Heart left ventricle (tissue), 13 donors: ENCODE measurements at regions not wholly inside any gene's neighbourhood (a gene's known extent, or its start where the extent isn't known, plus 50 kb on each side); places are given as distances from the start of the nearest gene placed in this dataset.

ENCODE experiments used
- POLR2A ChIP-seq, 2 donors: fragments of 450-650 bp; IDR thresholded peaks; one replicate each; pipeline ENCODE4 v1.6.1; 2017; ENCODE audit warnings: antibody characterized with exemption in 2 of 2, mild to moderate bottlenecking in 2 of 2, moderate library complexity in 2 of 2
- TF ChIP-seq, protein P1 (sequence below), 12 donors: fragments of 200-600 bp; sonication (generic) in 4 of 12; IDR thresholded peaks; one replicate each; pipeline versions ENCODE4 v1.5.0 to v1.8.0; 2018 to 2022; ENCODE audit warnings: antibody characterized with exemption in 12 of 12, mild to moderate bottlenecking in 5 of 12
- donor health status: ischemic (EF 13 %, LVEDD 7.1; RV severe dilation, severe dysfunction).
- donor health status: DM: no; HTN: yes; CAD: no.
- donor health status: DM: no; HTN: no; CAD: no.
- donor health status: ischemic (EF 25% LVEDD 6.9; RV normal size, moderate dysfunction).
- donor health status: ischemic (EF 25% LVEDD 5.7; RV mildly dilated, moderate dysfunction).
- donor health status: ischemic (EF 35%, LVEDD 5.7; RV mildly dilated, moderate dysfunction).
- donor health status: nonischemic (EF 11% LVEDD 7.7; RV severe dilation, severe dysfunction).
- donor health status: DM: yes; HTN: yes; CAD: no.
- donor health status: PGD.
- donor health status: ischemic (EF 29% LVEDD 5.4; RV normal size, mild dysfunction).
- donor health status: nonischemic (EF 23%, LVEDD 6.1; RV moderate dilation, normal function).

DNA sequence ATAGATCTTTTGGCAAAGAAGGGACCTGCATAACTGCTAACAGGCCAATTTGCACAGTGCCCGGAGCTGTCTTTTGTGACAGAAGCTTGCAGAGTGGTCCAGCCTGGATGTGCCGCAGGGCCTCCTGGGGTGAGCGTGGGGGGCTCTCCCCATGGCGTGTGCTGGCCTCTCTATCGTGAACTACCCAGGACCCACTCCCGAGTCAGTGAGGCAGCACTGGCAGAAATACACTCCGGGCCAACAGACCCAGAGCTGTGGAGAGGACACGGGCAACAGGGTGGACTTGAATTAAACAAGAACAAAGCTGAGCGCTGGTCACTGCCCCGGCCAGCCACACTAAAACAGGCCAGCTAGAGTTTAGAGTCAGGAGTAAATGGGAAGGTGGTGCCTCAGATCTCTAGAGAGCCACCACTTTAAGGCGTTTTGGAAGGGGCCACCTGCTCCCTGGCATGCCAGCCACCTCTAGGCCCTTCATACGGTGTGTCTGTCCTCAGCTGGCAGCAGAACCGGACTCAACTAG, 152.1 kb downstream of the KLF13 start:
- TF ChIP-seq POLR2A (IDR thresholded peaks at IDR 0.05): no peak
- TF ChIP-seq, protein P1, sequence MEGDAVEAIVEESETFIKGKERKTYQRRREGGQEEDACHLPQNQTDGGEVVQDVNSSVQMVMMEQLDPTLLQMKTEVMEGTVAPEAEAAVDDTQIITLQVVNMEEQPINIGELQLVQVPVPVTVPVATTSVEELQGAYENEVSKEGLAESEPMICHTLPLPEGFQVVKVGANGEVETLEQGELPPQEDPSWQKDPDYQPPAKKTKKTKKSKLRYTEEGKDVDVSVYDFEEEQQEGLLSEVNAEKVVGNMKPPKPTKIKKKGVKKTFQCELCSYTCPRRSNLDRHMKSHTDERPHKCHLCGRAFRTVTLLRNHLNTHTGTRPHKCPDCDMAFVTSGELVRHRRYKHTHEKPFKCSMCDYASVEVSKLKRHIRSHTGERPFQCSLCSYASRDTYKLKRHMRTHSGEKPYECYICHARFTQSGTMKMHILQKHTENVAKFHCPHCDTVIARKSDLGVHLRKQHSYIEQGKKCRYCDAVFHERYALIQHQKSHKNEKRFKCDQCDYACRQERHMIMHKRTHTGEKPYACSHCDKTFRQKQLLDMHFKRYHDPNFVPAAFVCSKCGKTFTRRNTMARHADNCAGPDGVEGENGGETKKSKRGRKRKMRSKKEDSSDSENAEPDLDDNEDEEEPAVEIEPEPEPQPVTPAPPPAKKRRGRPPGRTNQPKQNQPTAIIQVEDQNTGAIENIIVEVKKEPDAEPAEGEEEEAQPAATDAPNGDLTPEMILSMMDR (IDR thresholded peaks at IDR 0.05): no peak
